ENCODE measurements at regions not wholly inside any gene's neighbourhood (a gene's known extent, or its start where the extent isn't known, plus 50 kb on each side); places are given as distances from the start of the nearest gene placed in this dataset.

GRCh38 chr5:25418978-25419377, 774.2 kb upstream of the CDH10 start:
- H3K9me3 ChIP-seq (ENCODE audit: insufficient read depth in 2 of 2, low read depth in 1 of 2, low read length in 1 of 2), result no peaks in the 10 kb centered on the region
- no peaks in the 10 kb centered on the region for H3K4me1 ChIP-seq (replicated peaks in 1 of 4; ENCODE audit: control insufficient read depth in 3 of 4, insufficient read depth in 4 of 4, low read length in 3 of 4)
- H2BK120ac ChIP-seq (replicated peaks; ENCODE audit: low read depth, low read length), result no peak overlapping the region
- 86% methylated on average over 3 of the region's 3 CpGs; no CpG with 5 or more reads in 1 of the 2 experiments for WGBS, 2 experiments (ENCODE audit: extremely low coverage in 1 of 2, insufficient coverage in 1 of 2, insufficient read length in 1 of 2, insufficient replicate concordance in 2 of 2, low coverage in 1 of 2, low lambda C conversion rate in 2 of 2, missing lambda C conversion rate in 1 of 2)
- DNase-seq (ENCODE audit: low read depth in 1 of 2, low spot score in 2 of 2) (no peak), FAIRE-seq (no peak)
- H2AK5ac ChIP-seq (ENCODE audit: low read depth, low read length), result no peak overlapping the region
- peaks cover 8 to 10% of the 10 kb centered on the region in 2 experiments for H4K20me1 ChIP-seq (replicated peaks in 1 of 2; ENCODE audit: control insufficient read depth in 1 of 2, insufficient read depth in 2 of 2, low read length in 2 of 2)
- no peaks in the 10 kb centered on the region for H3K23me2 ChIP-seq (ENCODE audit: low read depth, low read length)
- no peak overlapping the region for H2BK5ac ChIP-seq (ENCODE audit: low read depth, low read length)
- no peak overlapping the region for H4K91ac ChIP-seq (replicated peaks; ENCODE audit: insufficient read length, low read length)
- no peak overlapping the region for H2BK15ac ChIP-seq (ENCODE audit: low read length)
- no peak overlapping the region for H3K4me2 ChIP-seq (ENCODE audit: insufficient read depth in 1 of 2, low read depth in 2 of 2, low read length in 2 of 2)
- H3K36me3 ChIP-seq (ENCODE audit: control insufficient read depth in 2 of 4, insufficient read depth in 4 of 4, low read length in 3 of 4), result peaks cover 0 to 43% (median 4%) of the 10 kb centered on the region in 4 experiments; a peak in 3 of 8 replicates
- H3K23ac ChIP-seq (ENCODE audit: insufficient read length), result no peak overlapping the region
- no peak overlapping the region for H4K8ac ChIP-seq (ENCODE audit: extremely low read depth, insufficient read depth, low read length)
- H2BK20ac ChIP-seq (ENCODE audit: low read length), result no peak overlapping the region
- H3K27me3 ChIP-seq (replicated peaks in 1 of 4; ENCODE audit: control insufficient read depth in 3 of 4, extremely low read depth in 1 of 4, insufficient read depth in 3 of 4, low read length in 3 of 4), result no peaks in the 10 kb centered on the region
- H2AFZ ChIP-seq (ENCODE audit: low read length), result no peak overlapping the region
- no peak overlapping the region for H3K9ac ChIP-seq (replicated peaks in 1 of 4; ENCODE audit: extremely low read depth in 1 of 4, low read depth in 3 of 4, low read length in 3 of 4)
- TF ChIP-seq SP4 (IDR thresholded peaks at IDR 0.05; ENCODE audit: low read length), result no peak
- no peak for TF ChIP-seq HDAC2 (IDR thresholded peaks at IDR 0.05; ENCODE audit: borderline replicate concordance in 1 of 2, low read depth in 2 of 2, low read length in 2 of 2)
- no peak for TF ChIP-seq JUN (IDR thresholded peaks at IDR 0.05; ENCODE audit: low read depth, low read length)
- TF ChIP-seq KDM4A (IDR thresholded peaks at IDR 0.05; ENCODE audit: low read depth, low read length, severe bottlenecking), result no peak
- no peak for TF ChIP-seq ATF2 (IDR thresholded peaks at IDR 0.05; ENCODE audit: low read length)
- TF ChIP-seq EGR1 (IDR thresholded peaks at IDR 0.05; ENCODE audit: borderline replicate concordance, low read depth, low read length), result no peak
- ChIA-PET POLR2A (ENCODE audit: partially characterized antibody) (interaction anchor here (0.5 to 2.6 kb wide), 8 partner anchors 7 to 967 kb away, joined by 3 to 15 read pairs (median 3); no protein-coding TSS in a partner anchor), CTCF (ENCODE audit: partially characterized antibody) (no interaction called here)
- no peak overlapping the region for H3K27ac ChIP-seq (ENCODE audit: low read depth, low read length)
- H3K79me1 ChIP-seq (ENCODE audit: low read depth, low read length), result no peaks in the 10 kb centered on the region
- no peak overlapping the region for H4K5ac ChIP-seq (ENCODE audit: insufficient read length, low read depth, low read length)
- no peak overlapping the region for H3K18ac ChIP-seq (ENCODE audit: extremely low read depth, low read length)
- no peak overlapping the region for H3K56ac ChIP-seq (replicated peaks; ENCODE audit: insufficient read length, low read depth, low read length)
- H3K4me3 ChIP-seq (ENCODE audit: extremely low read depth in 1 of 4, insufficient read depth in 2 of 4, low read depth in 3 of 4, low read length in 4 of 4), result no peak overlapping the region
- H3K79me2 ChIP-seq (ENCODE audit: control insufficient read depth in 1 of 2, insufficient read depth in 2 of 2, low read length in 2 of 2), result peaks cover 0 to 12% of the 10 kb centered on the region in 2 experiments; a peak in 2 of 4 replicates
- no peak overlapping the region for H2BK12ac ChIP-seq (ENCODE audit: low read depth, low read length)
- no peak overlapping the region for H3K14ac ChIP-seq (ENCODE audit: insufficient read length)
- no peak overlapping the region for H3K4ac ChIP-seq (replicated peaks; ENCODE audit: insufficient read length, low read depth, low read length)

Measured in H1 (cell line).